GM18508 (cell line): ENCODE measurements at regions not wholly inside any gene's neighbourhood (a gene's known extent, or its start where the extent isn't known, plus 50 kb on each side); places are given as distances from the start of the nearest gene placed in this dataset.

Experiments
- ATAC-seq: cut with Tn5 transposase; IDR thresholded peaks from one replicate; pipeline ENCODE4 v1.9.1; 2021; ENCODE audit warnings: moderate number of reproducible peaks; ENCODE audit not compliant: insufficient read depth, unreplicated experiment

DNA sequence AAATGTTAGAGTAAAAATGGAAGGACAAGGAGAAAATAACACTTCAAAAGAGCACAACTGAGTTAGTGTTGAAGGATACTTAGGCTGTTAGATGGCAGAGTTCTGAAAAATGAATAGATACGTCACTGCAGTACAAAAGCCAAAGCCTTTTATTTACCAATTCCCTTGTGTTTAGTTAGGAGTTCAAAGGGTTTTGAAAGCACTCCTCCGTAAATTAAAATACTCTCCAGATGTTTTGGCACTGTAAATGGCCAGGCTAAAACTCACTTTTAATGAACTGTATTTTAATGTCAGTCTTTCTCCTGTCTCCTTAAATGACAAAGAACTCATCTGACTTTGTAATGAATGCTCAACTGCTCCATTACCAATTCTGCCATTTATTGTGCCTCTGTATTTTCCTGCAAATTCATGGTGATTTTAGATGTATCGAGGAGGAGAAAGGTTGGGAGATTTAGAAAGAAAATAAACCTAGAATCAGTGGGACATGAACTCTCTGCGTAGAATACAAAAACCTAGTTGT is 1727.2 kb downstream of the MAT2B start:
- ATAC-seq: no peak

DNA sequence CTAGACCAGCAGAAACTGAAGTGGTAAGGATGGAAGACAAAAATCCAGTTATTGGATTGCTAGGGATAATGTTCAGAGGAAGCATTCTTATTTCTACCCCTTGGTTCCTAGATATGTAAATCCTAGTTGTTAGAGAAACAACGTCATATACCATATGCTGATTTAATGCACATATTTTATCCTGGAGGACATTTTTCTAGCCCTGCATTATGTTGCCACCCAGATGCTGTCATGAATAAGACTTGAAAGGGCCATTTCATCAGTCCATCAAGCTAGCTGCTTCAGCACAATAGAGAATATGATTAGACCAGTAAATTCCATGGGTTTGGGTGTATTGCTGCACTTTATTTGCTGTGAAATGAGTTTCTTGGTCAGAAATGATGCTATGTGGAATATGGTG is 1736.4 kb downstream of the MAT2B start:
- ATAC-seq: no peak

DNA sequence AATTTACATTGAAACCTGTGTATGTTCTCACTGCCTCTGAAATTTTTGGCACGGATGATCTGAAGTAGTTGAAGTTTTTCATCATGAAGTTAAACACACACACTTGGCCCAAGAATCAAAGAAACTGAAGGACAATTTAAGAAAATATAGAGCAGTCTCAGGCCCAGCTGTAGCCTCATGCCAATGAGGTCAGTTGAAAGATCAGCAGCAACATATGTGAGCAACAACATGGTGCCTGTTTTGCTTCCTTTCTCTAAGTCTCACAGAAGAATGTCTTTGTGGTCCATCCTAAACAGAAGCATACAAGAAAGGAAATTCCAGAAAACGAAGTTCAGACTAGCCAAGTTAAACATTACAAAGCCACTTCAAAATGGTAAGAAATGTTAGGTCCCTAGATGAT is 1737.2 kb downstream of the MAT2B start:
- ATAC-seq: no peak

DNA sequence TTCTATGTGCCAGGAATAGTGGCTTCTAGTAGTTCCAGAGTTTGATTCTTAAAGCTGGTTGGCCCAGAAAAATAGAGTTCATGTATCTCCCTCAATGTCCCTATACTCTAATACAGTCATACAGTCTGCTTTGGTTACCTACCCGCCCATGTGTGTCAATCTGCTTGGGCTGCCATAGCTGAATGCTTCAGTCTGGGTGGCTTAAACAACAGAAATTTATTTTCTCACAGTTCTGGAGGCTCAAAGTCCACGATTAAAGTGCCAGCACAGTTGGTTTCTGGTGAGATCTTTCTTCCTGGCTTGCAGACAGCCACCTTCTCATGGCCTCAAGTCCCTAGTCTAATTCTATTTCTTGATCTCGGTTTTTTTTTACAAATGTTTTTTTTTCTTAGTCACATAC is 1739.0 kb downstream of the MAT2B start:
- no peak for ATAC-seq

DNA sequence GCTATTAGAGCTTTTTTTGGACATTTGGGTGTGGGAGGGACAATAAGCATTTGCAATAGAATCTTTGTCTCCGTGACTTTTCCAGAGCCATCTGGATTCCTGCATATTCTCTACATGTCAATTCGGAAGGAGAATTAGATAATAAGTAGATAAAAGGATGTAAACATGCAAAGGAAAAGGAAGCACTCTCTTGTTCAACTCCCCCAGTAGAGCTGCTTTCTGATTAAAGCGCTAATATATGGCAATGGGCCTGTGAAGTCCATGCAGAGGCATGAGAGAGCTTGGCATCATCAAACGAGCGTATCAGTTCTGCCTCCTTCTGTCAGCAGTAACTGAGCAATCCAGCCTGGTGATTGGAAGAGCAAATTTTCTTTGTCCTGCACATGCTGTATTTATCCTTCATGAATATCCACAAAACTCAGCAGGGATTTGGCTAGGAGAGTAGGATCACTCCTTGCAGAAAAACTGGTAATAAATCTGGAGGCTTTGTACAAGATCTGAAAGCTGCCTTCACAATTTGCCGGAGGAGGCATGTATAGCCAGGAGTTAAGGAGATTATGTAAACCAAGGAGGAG is 1752.9 kb downstream of the MAT2B start:
- ATAC-seq: no peak

DNA sequence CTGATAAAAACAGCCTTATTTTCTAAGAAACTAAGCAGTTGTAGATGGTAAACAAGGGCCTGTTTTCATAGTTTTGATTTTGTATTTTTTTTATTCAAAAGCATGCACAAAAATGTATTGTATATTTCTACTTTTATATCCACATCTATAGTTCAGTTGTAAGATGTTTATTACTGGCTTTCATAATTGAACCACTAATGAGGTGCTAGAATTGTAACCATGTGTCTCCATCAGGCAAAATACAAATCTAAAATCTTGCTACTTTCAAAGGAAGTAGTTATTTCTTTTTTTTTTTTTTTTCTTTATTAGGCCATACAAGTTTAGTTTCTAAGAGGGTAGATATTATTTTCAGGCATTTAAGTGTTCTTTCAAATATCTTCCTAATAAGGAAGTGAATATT is 1755.0 kb downstream of the MAT2B start:
- ATAC-seq: no peak

DNA sequence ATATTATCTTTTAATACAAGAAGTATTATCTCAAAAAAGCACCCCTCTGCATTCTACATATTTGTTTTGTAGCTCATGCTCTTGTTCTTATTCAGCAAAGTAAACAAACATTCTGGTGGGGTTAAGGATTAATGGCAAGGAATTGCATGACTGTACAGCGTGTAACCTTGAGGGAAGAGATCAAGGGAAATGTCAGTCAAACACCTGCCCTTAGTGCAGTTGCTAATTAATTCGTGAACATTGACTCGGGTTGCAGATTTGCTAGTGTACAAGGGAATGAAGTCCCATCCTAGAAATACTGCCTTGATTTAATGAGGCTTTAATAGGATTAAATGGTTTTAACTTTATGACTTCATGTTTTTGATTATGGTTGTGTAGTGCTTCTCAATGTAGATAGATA is 1758.1 kb downstream of the MAT2B start:
- no peak for ATAC-seq

DNA sequence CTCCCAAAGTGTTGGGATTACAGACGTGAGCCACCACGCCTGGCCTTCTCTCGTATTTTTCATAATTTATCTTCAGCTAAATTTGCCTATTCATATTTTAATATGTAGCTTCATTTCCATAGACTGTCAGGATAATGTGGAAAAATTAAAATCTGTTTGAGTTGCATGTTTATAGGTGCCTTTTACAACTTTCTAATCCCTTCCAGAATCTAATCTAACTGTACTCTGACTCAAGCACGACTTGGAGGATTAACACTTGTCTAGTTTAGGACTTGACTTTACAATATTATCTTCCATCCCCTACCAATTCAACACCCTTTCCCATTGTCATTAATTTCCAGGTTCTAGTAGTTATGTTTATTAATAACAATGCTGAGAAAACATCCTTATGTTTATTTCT is 1761.5 kb downstream of the MAT2B start:
- ATAC-seq: no peak

DNA sequence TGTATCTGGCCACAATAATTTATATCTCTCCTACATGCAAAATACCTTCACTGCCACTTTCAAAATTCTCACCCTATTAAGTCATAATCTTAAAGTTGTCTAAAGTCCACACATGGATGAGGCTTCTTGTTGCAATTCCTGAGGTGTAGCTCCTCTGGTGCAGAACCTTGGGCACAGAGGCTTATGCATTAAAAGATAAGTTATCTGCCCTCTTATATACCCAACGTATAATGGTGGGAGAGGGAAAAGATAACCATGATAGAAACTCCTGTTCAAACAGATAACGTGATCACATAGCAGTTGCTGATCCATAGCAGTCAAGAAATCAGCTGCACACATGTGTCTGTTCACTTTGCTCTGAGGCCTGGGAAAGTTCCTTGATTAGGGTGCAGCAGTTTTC is 1767.0 kb downstream of the MAT2B start:
- ATAC-seq: no peak

DNA sequence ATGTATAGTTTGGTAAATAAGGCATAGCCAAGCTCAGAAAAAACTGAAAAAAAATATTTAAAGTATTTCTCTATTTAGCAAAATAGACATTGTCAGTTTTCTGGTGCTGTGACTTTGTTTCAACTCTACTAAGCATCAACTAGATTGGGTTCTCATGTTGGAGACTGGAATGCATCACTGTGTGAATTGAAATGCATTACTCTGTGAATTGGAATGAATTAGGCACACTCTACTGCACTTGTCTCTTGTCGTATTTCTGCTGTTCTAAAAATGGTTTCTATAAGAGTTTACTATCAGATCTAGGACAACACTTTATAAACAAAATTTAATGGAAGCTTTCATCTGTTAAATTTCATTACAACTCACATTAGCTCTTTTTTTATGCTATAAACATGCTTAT is 1772.2 kb downstream of the MAT2B start:
- no peak for ATAC-seq

DNA sequence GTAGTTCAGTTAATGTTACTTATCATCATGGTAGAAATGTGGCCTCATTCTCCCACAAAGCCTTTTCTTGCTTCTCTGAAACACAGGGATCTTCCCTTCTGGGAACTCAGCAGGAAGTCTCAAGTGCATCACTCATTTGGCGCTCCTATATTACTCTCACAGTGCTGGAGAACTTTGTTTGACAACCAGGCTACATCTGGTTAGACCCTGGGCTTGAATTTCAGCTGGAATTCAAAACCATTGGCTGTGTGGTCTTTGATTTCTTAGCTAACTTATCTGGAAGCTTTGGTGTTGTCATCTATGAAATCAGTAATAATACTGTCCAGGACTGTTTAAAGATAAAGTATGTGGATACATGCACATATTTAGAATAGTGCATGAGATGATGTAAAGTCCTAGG is 1777.1 kb downstream of the MAT2B start:
- no peak for ATAC-seq

DNA sequence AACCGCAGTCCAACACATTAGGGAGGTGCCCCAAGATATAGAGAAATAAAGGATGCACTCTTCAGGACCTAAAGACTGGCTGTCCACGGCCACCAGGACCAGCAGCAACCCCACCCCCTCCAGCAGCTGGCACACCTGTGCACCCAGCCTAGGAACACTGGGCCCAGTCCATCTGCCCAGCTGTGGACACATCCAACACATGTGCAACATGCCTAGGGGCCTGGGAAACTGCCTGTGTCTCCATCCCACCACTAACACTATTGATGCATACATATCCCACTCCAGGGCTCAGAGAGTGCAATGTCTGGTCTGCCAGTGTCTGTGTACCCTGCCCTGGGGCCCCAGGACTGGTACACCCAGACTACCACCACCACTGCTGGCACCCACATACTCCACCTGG is 1781.3 kb downstream of the MAT2B start:
- no peak for ATAC-seq

DNA sequence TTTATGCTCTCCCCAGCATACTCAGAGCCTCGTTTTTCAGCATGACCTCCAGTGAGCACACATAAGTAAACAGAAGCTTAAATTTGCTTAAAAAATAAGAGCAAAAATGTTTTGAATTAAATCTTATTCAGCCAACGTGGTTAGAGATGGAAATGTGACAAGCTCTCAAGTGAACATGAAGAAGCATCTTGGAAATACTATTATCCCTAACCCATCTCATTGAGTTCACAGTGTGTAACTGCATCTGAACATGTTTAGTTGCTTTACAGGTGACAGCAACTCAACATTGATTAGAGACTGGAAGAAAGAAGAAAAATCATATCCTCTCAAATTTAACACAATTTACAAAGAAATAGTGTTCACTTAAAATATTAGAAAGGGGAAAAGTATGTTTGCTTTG is 1785.1 kb downstream of the MAT2B start:
- ATAC-seq: no peak

DNA sequence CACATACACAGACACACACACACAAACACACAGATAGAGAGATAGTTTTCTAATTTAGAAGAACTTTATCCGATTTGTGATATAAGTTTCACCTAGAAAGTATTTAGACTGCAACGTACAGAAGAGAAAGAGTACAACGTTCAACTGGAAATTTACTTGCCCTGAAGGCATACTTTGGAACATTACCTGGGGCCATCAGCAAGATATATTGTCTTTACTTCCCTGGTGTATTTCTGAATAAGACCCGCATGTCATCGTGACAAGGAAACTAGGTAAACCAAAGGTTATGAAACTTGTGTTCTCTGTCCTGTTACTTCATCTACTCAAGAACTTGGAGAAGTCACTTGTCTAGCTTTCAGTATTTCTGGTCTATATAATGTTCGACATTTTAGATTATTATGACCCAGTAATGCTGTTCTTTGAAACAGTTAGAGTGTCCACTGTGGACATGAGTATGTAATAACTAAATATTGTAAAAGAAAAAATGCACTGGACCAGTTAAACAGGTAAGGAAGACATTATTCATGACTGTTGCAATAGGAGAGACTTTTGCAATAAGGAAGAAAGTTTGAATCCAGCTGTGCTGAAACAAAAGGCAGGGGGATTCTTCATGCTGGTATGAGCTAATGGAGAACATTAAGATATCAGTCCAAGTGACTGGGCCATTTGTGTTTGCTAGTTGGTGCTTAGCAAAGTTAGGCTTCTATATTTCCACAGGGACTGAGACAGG is 1791.1 kb downstream of the MAT2B start:
- no peak for ATAC-seq

DNA sequence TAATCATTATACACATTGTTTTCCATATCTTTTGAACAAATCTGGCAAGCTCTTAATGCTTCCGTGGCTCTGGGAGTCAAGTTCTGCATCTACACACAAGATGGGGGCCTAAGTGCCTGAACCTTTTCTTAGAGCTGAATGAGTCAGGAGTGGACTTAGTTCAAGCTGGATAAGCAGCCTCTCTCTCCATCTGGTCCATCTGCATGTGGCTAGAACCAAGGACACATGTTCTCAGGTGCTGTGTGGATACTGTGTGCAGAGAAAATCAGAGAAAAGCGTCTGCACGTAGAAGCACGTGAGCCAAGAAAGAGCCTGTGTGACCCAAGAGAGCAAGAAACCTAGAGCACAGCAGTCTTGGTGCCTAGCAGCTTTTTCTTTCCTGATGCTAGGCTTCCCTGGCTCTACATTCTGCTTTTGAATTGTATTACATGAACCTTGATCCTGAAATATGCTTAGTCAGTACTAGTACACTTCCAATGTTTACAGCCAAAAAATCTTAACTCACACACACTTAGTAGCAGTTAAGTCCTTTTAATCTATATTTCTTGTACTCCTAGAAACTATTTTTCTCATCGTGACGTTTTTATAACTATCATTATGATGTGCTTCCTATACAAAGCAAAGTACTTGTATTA is 1798.9 kb downstream of the MAT2B start:
- ATAC-seq: no peak

DNA sequence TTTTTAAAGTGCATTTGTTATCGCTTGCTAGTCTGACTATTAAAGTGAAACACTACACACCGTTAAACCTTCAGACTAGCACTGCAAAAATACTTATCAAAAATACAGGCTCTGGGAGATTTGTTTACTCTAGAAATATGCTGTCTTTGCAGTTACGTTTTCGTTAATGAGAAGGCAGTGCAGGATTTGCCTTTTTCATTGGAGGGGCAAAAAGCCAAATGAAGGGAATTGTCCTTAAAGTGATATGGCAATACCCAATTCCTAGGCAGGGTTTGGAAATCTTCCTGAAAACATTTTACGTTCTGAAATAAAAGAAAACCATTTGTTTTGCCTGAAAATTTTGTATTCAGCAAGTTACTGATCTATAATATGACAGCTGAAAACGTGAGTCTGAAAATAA is 1800.2 kb downstream of the MAT2B start:
- no peak for ATAC-seq

DNA sequence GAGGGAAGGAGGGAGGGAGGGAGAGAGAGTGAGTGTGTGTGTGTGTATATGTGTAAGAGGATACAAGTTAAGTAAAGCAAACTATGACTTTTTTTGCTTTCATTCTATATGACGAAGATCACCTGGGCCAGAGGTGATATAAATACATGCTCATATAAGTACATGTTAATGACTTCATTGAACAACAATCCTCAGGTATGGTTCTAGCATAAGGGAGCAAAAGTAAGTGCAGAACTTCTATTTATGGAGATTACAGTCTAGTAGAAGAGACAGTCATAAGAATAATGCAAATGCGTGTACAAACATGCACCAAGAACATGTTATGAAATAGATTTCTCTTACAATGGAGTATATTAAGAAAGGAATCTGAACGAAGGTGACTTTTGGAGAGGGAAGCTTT is 1804.0 kb downstream of the MAT2B start:
- no peak for ATAC-seq

DNA sequence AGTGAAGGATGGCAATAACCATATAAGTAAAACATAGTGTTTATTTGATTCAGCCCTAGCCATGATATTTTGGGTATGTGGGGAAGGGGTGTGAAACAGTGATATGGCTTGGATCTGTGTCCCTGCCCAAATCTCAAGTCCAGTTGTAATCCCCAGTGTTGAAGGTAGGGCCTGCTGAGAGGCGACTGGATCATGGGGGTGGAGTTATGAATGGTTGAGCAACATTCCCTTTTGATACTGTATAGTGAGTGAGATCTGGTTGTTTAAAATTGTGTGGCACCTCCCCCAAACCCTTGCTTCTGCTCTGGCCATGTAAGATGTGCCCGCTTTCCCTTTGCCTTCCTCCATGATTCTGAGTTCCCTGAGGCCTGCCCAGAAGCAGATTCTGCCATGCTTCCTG is 1804.6 kb downstream of the MAT2B start:
- no peak for ATAC-seq

DNA sequence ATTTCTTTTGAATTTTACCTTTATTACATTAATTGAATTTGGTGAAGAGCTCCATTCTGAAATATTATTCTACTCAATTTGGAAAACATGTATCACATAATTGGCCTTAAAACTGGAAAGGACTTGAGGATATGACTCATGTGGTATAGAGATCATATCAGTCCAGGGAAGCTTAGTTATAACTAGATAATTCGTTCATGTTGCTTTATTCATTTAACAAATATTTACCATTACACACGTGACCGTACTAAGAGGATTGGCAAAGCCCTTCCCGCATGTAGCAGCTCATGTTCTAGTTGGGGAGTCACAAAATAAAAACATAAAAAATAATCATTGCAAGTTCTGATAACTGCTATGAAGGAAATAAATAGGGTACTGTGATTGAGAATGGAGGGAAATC is 1816.5 kb downstream of the MAT2B start:
- ATAC-seq: no peak

DNA sequence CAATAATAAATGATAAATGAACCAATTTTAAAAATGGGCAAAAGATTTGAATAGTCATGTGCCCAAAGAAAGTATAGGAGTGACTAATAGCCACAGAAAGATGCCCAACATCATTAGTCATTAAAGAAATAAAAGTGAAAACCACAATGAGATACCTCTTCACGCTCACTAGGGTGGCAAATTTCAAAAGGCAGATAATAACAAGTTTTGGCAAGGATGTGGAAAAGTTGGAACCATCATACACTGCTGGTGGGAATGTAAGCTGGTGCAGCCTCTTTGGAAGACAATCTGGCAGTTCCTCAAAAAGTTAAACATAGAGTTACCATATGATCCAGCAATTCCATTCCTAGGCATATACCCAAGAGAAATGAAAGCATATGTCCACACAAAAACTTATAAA is 1819.8 kb downstream of the MAT2B start:
- no peak for ATAC-seq

DNA sequence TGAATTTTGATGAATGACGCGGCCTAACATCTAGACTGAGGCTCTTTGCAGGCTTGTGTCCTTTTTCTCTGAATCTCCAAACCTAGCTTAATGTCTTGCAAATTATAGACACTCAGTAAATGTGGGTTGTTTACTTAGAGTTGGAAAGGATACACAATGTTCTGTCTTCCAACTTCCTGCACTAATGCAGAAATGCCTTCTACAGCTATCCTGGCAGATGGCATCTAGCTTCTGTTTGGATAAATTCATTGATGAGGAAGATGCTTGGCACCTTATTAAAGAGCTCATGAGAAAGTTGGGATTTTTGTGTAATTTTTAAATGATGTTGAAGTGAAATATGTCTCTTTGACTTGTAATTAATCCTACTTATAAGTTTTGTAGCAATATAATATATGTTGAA is 1822.2 kb downstream of the MAT2B start:
- no peak for ATAC-seq

DNA sequence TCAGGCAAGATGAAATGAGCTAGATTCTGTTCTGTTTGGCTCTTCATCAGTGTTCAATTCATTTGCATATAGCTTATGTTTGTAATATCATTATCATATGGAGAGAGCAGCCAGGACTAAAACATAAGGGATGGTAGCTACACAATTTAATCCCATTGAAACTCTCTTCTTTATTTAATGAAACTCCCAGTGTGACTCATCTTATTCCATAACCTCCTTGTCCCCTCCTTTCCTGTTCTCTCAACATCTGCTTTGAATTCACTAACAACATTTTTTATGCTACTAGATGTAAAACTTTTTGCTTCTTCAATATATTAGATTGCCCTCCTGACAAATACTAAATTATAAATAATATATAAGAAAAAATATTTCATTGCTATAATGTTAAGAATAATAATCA is 1823.4 kb downstream of the MAT2B start:
- ATAC-seq: no peak
